ENCODE measurements at regions not wholly inside any gene's neighbourhood (a gene's known extent, or its start where the extent isn't known, plus 50 kb on each side); places are given as distances from the start of the nearest gene placed in this dataset.

- ChIA-PET CTCF (no interaction called here), POLR2A (ENCODE audit: low non-redundant PET) (no interaction called here)
- TF ChIP-seq, protein P1, sequence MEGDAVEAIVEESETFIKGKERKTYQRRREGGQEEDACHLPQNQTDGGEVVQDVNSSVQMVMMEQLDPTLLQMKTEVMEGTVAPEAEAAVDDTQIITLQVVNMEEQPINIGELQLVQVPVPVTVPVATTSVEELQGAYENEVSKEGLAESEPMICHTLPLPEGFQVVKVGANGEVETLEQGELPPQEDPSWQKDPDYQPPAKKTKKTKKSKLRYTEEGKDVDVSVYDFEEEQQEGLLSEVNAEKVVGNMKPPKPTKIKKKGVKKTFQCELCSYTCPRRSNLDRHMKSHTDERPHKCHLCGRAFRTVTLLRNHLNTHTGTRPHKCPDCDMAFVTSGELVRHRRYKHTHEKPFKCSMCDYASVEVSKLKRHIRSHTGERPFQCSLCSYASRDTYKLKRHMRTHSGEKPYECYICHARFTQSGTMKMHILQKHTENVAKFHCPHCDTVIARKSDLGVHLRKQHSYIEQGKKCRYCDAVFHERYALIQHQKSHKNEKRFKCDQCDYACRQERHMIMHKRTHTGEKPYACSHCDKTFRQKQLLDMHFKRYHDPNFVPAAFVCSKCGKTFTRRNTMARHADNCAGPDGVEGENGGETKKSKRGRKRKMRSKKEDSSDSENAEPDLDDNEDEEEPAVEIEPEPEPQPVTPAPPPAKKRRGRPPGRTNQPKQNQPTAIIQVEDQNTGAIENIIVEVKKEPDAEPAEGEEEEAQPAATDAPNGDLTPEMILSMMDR (conservative IDR thresholded peaks at IDR 0.05; ENCODE audit: low read depth): no peak
- H3K27ac ChIP-seq: no peak overlapping the region
- no peak for DNase-seq (ENCODE audit: low spot score)
Measured at GRCh38 chr2:13067508-13067907, 350.8 kb downstream of the TRIB2 start.

DNA sequence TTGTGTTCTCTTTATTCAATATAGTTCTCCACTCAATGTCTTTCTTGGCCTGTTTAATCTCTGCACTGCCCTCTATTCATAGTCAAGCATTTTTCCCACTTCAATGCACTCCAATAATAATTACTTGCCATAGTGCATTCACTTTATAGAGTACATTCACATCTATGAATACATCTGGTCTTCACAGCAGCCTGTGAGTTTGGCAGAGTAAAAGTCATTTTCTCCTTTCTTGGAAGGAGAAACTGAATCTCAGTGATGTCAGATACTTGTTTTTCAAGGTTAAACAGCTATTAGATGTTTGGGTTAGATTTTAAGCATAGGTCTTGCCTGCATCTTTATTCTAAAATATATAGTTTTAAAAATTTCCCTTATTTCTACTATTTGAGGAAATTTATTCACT is 373.2 kb downstream of the TRIB2 start:
- DNase-seq (ENCODE audit: low spot score): no peak
- no peak overlapping the region for H3K27ac ChIP-seq
- ChIA-PET CTCF (no interaction called here), POLR2A (ENCODE audit: low non-redundant PET) (no interaction called here)
- TF ChIP-seq, protein P1 (conservative IDR thresholded peaks at IDR 0.05; ENCODE audit: low read depth): no peak

DNA sequence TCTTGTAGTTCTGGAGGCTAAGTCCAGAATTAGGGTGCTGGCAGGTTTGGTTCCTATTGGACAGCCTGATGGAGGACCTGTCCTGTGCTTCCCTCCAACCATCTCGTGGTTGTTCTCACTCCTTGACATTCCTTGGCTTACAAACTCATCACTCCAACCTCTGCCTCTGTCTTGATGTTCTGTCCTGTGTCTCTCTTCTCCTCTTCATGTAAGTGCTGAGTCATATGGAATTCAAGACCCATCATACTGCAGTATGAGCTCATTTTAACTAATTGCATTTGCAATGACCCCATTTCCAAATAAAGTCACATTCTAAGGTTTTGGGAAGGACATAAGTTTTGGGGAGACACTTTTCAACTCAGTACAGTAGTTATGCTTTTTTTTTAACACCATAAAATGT is 374.7 kb downstream of the TRIB2 start:
- ChIA-PET CTCF (no interaction called here), POLR2A (ENCODE audit: low non-redundant PET) (no interaction called here)
- TF ChIP-seq, protein P1 (conservative IDR thresholded peaks at IDR 0.05; ENCODE audit: low read depth): no peak
- no peak for DNase-seq (ENCODE audit: low spot score)
- no peak overlapping the region for H3K27ac ChIP-seq

DNA sequence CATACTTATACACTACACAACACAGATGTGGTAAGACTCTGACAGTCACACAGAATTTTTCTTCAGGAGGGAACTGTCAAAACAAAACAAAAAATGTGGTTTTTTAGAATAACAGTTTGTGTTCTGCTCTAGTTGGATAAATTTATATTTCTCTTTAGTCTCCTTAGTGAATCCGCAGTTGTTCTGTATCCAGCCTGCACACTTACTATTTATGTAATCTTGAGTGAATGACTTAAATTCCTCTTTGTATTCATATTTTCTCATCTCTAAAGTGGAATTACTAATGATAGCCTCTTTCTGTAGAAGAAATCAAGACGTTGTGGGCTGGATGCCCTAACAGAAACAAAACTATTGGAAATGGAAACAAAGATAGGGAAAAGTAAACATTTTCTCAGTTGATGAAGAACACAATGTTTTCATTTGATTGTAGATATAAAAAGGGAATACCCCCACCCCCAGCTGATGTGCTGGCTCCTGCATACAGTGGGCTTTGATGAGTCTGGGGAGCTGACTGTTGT is 375.2 kb downstream of the TRIB2 start:
- no peak overlapping the region for H3K27ac ChIP-seq
- POLR2A ChIA-PET (ENCODE audit: low non-redundant PET): no interaction called here
- TF ChIP-seq, protein P1 (conservative IDR thresholded peaks at IDR 0.05; ENCODE audit: low read depth): no peak
- no peak for DNase-seq (ENCODE audit: low spot score)
- CTCF ChIA-PET: no interaction called here

DNA sequence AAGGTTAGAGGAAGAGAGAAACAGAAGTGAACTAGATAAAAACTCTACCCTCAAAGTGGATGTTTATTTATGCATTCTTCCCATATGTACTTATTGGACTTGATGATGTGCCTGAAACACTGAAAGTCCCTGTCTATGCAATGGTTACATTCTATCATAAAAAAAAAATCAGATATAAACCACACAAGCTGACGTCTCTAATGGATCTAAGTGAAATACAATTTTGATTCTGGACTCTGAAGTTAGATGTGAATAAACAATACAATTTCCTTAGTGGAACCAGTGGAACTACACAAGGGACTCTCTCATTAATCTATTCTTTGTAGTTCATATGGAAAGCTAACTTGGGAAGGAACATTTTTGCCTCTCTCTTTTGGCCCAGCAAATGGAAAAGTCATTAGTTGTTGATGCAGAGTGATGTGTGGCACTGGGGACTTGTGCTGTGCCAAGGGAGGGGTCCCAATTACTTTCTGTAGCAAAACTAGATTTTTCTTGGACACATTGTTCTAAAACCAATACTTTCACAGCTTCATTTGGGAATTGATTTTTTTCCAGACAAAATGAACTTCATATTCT is 376.8 kb downstream of the TRIB2 start:
- H3K27ac ChIP-seq: no peak overlapping the region
- no peak for DNase-seq (ENCODE audit: low spot score)
- ChIA-PET CTCF (interaction anchor here (0.6 kb wide), 1 partner anchor 17 kb away, joined by 5 read pairs; no protein-coding TSS in a partner anchor), POLR2A (ENCODE audit: low non-redundant PET) (no interaction called here)
- TF ChIP-seq, protein P1 (conservative IDR thresholded peaks at IDR 0.05; ENCODE audit: low read depth): no peak

DNA sequence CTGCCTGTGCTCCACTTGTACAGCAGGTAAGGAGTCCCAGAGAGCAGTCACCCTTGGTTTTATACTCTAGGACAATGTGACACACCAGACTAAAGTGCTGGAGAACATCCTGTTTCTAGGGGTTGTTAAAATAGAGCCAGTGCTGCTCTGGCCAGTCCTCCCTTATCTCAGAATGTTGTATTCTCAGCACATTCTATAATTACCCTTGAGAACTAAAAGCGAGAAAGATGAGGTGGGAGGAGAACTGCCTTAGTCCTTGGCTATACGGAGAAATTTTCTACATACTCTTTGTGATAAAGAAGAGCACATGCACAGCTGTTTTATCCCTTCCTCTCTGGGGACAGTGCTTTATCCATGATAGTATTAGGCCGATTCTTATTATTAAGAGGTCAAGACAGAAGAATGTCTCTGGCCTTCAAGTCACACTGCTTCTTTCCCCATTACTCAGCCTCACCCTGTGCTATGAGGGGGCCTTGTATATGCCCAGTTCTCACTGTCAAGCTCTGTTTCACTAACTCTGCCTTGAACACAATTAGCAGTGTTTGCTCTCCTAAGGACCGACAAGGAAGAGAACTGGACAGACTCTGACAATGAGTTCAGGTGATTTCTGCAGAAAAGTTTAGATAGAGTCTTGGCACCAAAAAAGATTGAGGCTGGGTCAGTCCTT is 385.8 kb downstream of the TRIB2 start:
- TF ChIP-seq, protein P1 (conservative IDR thresholded peaks at IDR 0.05; ENCODE audit: low read depth): no peak
- ChIA-PET CTCF (no interaction called here), POLR2A (ENCODE audit: low non-redundant PET) (no interaction called here)
- no peak overlapping the region for H3K27ac ChIP-seq
- DNase-seq (ENCODE audit: low spot score): no peak

All from RWPE1 (cell line).